Right cardiac atrium (tissue), 5 donors: ENCODE measurements at regions not wholly inside any gene's neighbourhood (a gene's known extent, or its start where the extent isn't known, plus 50 kb on each side); places are given as distances from the start of the nearest gene placed in this dataset.

Experiments
- ATAC-seq, 2 donors: fragments of 200-7000 bp; cut with Tn5 transposase; one replicate each; pipeline versions ENCODE4 v1.8.0 to v1.9.1; 2020; ENCODE audit warnings: moderate library complexity in 2 of 2, mild to moderate bottlenecking in 1 of 2
- DNase-seq, 3 donors: peaks; one replicate each; pipeline ENCODE4 v3.0.0-alpha.2; 2020
- H3K27ac ChIP-seq: one replicate; pipeline ENCODE4 v1.5.1; 2013; ENCODE audit warnings: mild to moderate bottlenecking, low read length, control low read depth, moderate library complexity
- H3K27me3 ChIP-seq: one replicate; pipeline ENCODE4 v1.6.1; 2013; ENCODE audit not compliant: control insufficient read depth, insufficient read depth
- H3K4me1 ChIP-seq: one replicate; pipeline ENCODE4 v1.6.1; 2013; ENCODE audit warnings: low read length; ENCODE audit not compliant: control insufficient read depth, insufficient read depth
- H3K4me3 ChIP-seq: one replicate; pipeline ENCODE4 v1.5.1; 2013; ENCODE audit warnings: low read length, control low read depth
- H3K9me3 ChIP-seq: one replicate; pipeline ENCODE4 v1.6.1; 2013; ENCODE audit warnings: low read length; ENCODE audit not compliant: control insufficient read depth
- WGBS: extraction: QIAGEN DNeasy Blood & Tissue Kit; methylation state at CpG from one replicate; pipeline ENCODE4 v1.1.7; 2013; 5-methylcytosine and 5-hydroxymethylcytosine counted together
- intact Hi-C, 4 donors: fragments of 100-400 bp; cut with DNase I; formaldehyde crosslinking; loops; one replicate each; pipeline versions ENCODE4 v1.11.0 to v1.14.0; 2022 to 2023
- donor health status: healthy with polysubstance abuse.
- donor health status: DM: no; HTN: yes; CAD: no.
- donor health status: DM: no; HTN: no; CAD: no.
- donor health status: DM: no; HTN: yes; CAD: no; lungs with severe emphysema.
- donor health status: DM: yes; HTN: yes; CAD: no.

DNA sequence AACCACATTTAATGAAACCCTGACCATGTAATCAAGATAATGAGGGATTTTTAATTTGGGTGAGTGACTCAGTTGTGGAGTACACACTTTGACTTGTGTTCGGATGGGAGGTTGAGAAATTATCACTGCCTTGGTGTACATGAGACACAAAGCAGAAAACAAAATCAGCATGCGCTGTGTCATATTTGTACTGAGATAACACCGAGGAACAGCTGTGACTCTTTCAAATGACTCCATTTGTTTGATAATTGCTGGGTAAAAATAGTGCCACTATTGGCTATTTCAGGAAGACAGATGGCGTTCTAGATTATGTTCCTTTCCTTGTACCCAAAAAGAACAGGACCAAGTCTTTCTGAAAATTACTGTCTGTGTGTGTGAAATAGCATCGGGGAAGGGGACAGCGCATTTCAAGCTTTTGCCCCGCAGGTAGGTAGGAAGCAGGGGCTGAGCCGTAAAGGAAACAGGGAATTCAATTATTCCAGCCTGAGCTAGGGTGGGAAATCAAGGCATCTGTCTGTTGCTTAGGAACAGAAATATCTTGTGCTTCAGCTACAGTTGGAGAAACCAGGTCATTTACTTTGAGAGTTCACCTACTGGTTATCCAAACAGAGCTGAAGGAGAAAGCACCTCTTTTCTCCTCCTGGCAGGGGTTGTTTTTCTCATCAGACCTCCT, 114.3 kb downstream of the SNAPC1 start:
- DNase-seq = no peak
- WGBS = 34% methylated on average over 8 of the region's 8 CpGs
- H3K4me1 ChIP-seq = no peaks in the 10 kb centered on the region
- intact Hi-C loops = no loop called here
- peak; percentile 66 to 70 for ATAC-seq
- no peak overlapping the region for H3K4me3 ChIP-seq
- no peaks in the 10 kb centered on the region for H3K9me3 ChIP-seq
- H3K27me3 ChIP-seq = no peaks in the 10 kb centered on the region
- H3K27ac ChIP-seq = peak overlapping the region; percentile 28

DNA sequence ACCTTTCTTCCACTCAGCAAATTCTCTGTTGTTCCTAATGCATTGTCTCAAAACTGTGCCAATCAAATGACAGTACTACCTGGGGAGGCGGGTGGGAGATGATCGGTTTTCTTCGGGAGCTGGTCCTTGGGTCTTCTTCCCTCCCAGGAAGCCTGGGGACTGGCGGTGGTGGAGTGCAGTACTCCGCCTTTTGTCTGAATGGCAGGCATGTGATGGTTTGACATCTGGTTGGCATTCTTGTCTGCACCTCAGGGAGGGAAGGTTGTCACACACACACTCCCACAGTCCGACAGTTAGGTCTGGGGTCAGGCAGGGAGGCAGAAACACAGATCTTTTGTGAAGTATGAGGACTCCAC, 114.8 kb downstream of the SNAPC1 start:
- Histone ChIP-seq H3K27me3 (no peaks in the 10 kb centered on the region), H3K4me3 (no peak overlapping the region), H3K4me1 (no peaks in the 10 kb centered on the region), H3K27ac (no peak overlapping the region), H3K9me3 (no peaks in the 10 kb centered on the region)
- no peak for ATAC-seq
- WGBS = 82% methylated on average over 6 of the region's 6 CpGs
- intact Hi-C loops = no loop called here
- DNase-seq = no peak

DNA sequence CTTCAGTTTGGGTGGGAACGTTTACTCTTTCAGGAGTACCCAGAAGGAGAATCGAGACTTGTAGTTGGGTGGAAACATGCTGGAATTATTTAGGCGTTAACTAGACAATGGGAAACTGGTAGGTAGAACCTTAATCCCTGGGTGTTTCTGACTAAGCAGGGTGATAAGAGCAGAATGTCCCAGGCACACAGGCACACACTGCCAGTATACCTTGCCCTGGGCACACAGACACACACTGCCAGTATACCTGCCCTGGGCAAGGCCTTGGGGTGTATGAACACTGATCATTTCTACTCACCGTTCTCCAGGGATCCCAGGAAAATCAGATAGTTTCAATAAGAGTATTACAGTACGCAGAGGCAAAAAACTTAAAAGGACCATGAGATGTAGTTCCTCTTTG, 115.5 kb downstream of the SNAPC1 start:
- Histone ChIP-seq H3K9me3 (no peaks in the 10 kb centered on the region), H3K4me3 (no peak overlapping the region), H3K27ac (no peak overlapping the region), H3K4me1 (no peaks in the 10 kb centered on the region), H3K27me3 (no peaks in the 10 kb centered on the region)
- 88% methylated on average over 5 of the region's 5 CpGs for WGBS
- ATAC-seq (no peak), DNase-seq (no peak)
- intact Hi-C loops = no loop called here

DNA sequence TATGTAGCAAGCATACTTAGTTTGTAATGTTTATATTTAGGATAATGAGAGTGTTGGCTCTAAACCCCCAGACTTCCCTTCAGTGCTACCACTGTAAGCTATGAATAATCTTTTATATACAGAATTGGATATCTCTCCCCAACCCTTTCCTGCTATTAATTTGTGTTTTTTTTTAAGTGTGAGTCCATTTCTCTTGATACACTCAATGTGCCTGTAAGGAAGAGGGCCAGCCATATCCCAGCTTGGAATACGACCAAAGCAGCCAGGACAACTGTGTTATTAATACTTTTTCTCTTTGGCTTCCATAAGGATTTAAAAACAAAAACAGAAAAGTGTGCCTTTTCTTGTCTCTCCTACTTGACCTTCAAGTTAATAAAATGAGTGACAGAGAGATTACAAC, 116.7 kb downstream of the SNAPC1 start:
- ATAC-seq (no peak), DNase-seq (no peak)
- WGBS = 39% methylated on average over 1 of the region's 1 CpG

GRCh38 chr14:61881046-61881445, 118.8 kb downstream of the SNAPC1 start:
- no peak overlapping the region for H3K27ac ChIP-seq
- no peak for ATAC-seq
- WGBS = 61% methylated on average over 1 of the region's 1 CpG
- no peaks in the 10 kb centered on the region for H3K9me3 ChIP-seq
- intact Hi-C loops = no loop called here
- H3K4me3 ChIP-seq = no peak overlapping the region
- no peaks in the 10 kb centered on the region for H3K4me1 ChIP-seq
- H3K27me3 ChIP-seq = no peaks in the 10 kb centered on the region
- no peak for DNase-seq

More for the DNA sequence above, 116.7 kb downstream of the SNAPC1 start:
- H3K27ac ChIP-seq = no peak overlapping the region
- H3K9me3 ChIP-seq = no peaks in the 10 kb centered on the region
- H3K4me1 ChIP-seq = no peaks in the 10 kb centered on the region
- H3K4me3 ChIP-seq = no peak overlapping the region
- intact Hi-C loops = no loop called here
- no peaks in the 10 kb centered on the region for H3K27me3 ChIP-seq

DNA sequence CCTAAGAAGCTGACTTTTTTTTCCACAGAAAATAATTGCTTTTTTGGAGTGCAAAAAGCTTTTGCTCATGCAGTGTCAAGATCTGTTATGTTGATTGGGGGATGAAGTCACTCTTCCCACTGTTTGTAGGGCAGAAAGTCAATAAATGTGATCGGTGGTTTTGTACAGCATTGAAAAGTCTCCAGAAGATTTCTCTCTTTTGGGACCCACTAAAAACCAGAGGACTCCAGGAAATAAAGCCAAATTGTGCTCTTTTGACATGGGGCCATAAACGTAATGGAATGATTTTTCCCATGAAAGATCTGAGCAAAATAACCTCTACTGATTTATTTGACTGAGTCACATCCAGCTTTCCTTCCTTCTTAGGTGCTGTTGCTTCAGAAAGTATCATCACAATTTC, 122.5 kb downstream of the SNAPC1 start:
- no peaks in the 10 kb centered on the region for H3K27me3 ChIP-seq
- no peak for ATAC-seq
- H3K27ac ChIP-seq = no peak overlapping the region
- H3K9me3 ChIP-seq = no peaks in the 10 kb centered on the region
- H3K4me3 ChIP-seq = no peak overlapping the region
- no peaks in the 10 kb centered on the region for H3K4me1 ChIP-seq
- intact Hi-C loops = no loop called here
- DNase-seq = no peak
- WGBS = 57% methylated on average over 2 of the region's 2 CpGs

- no peak for ATAC-seq
- WGBS = 83% methylated on average over 2 of the region's 2 CpGs
- intact Hi-C loops = no loop called here
- H3K4me3 ChIP-seq = no peak overlapping the region
- H3K9me3 ChIP-seq = no peaks in the 10 kb centered on the region
- no peaks in the 10 kb centered on the region for H3K4me1 ChIP-seq
- H3K27ac ChIP-seq = no peak overlapping the region
- no peaks in the 10 kb centered on the region for H3K27me3 ChIP-seq
- no peak for DNase-seq
Observed at GRCh38 chr14:61885203-61885961, 123.2 kb downstream of the SNAPC1 start.

DNA sequence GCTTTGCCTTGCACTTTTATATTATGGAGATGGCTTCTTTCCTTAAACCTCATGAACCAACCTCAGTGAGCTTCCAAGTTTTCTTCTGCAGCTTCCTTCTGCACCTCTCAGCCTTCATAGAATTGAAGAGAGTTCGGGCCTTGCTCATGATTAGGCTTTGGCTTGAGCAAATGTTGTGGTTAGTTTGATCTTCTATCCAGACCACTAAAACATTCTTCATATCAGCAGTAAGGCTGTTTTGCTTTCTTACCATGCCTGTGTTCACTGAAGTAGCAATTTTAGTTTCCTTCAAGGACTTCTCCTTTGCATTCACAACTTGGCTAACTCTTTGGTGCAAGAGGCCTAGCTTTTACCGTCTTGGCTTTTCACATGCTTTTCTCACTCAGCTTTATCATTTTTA, 125.4 kb downstream of the SNAPC1 start:
- Histone ChIP-seq H3K4me3 (no peak overlapping the region), H3K27me3 (no peaks in the 10 kb centered on the region), H3K4me1 (no peaks in the 10 kb centered on the region), H3K9me3 (no peaks in the 10 kb centered on the region), H3K27ac (no peak overlapping the region)
- intact Hi-C loops = no loop called here
- 81% methylated on average over 2 of the region's 2 CpGs for WGBS
- ATAC-seq (no peak), DNase-seq (no peak)

GRCh38 chr14:61889914-61890351, 127.7 kb downstream of the SNAPC1 start:
- H3K27ac ChIP-seq = no peak overlapping the region
- no peak overlapping the region for H3K4me3 ChIP-seq
- DNase-seq = no peak
- H3K27me3 ChIP-seq = no peaks in the 10 kb centered on the region
- H3K4me1 ChIP-seq = no peaks in the 10 kb centered on the region
- intact Hi-C loops = loop anchor here in 2 of 4 donors (5.0 to 10.0 kb wide), 2 partner anchors 235 to 237 kb away; no protein-coding TSS in a partner anchor
- WGBS = 53% methylated on average over 4 of the region's 4 CpGs
- no peaks in the 10 kb centered on the region for H3K9me3 ChIP-seq
- no peak for ATAC-seq

DNA sequence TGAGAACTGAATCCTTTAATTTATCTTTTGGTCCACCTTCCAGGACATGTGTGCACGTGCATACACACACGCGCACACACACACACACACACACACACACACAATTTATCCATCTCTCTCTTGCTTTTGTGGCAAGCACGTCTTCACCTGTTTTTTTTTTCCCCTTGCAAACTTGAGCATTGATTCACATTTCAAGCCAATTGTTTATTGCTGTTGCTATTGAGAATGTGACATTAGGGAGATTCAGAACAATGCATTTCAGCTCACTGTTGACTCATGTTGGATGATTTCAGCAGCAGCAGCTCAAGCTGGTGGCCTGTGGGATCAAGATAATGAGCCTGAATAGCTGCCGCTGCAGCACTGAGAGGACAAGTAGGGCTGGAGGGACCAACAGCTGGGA, 128.9 kb downstream of the SNAPC1 start:
- Histone ChIP-seq H3K9me3 (no peaks in the 10 kb centered on the region), H3K4me1 (no peaks in the 10 kb centered on the region), H3K27me3 (no peaks in the 10 kb centered on the region), H3K4me3 (no peak overlapping the region), H3K27ac (no peak overlapping the region)
- intact Hi-C loops = loop anchor here in 2 of 4 donors (5.0 to 10.0 kb wide), 2 partner anchors 234 to 236 kb away; no protein-coding TSS in a partner anchor
- DNase-seq (no peak), ATAC-seq (no peak)
- 59% methylated on average over 5 of the region's 5 CpGs for WGBS

DNA sequence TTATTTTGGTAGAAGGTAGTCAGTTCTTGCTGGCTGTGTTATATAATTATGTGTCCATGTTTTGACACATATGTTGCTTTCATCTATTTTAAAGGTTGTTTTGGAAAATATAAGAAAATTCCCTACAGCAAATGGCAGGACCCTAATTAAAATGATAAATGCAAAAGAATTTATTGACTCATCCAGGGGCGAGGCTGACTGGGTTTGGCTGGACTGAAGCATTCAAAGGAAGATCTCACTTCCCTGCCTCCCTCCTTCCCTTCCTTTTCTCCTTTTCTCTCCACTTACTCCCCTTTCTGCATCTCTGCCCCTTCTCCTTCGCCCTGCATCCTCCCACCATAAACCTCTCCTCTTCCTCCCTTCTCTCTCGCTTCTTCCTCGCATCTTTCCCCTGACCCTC, 129.6 kb downstream of the SNAPC1 start:
- no peak for DNase-seq
- intact Hi-C loops = loop anchor here in 2 of 4 donors (5.0 to 10.0 kb wide), 2 partner anchors 233 to 235 kb away; no protein-coding TSS in a partner anchor
- WGBS = 83% methylated on average over 4 of the region's 4 CpGs

More for the DNA sequence above, 129.6 kb downstream of the SNAPC1 start:
- H3K27ac ChIP-seq = no peak overlapping the region
- H3K4me3 ChIP-seq = no peak overlapping the region
- no peaks in the 10 kb centered on the region for H3K4me1 ChIP-seq
- no peaks in the 10 kb centered on the region for H3K27me3 ChIP-seq
- ATAC-seq = no peak
- no peaks in the 10 kb centered on the region for H3K9me3 ChIP-seq
